GM19351 (cell line): ENCODE measurements at regions not wholly inside any gene's neighbourhood (a gene's known extent, or its start where the extent isn't known, plus 50 kb on each side); places are given as distances from the start of the nearest gene placed in this dataset.
A peak's percentile ranks its signal among the peaks of the same experiment; 100 is the strongest.
"Not testable (repeated sequence)": the region's sequence is repeated elsewhere in the genome, so short reads cannot be mapped to it uniquely, and the experiment has no call there.

ENCODE experiments used
- ATAC-seq: cut with Tn5 transposase; IDR thresholded peaks from one replicate; pipeline ENCODE4 v1.9.1; 2021; ENCODE audit warnings: mild to moderate bottlenecking, moderate library complexity; ENCODE audit not compliant: unreplicated experiment

DNA sequence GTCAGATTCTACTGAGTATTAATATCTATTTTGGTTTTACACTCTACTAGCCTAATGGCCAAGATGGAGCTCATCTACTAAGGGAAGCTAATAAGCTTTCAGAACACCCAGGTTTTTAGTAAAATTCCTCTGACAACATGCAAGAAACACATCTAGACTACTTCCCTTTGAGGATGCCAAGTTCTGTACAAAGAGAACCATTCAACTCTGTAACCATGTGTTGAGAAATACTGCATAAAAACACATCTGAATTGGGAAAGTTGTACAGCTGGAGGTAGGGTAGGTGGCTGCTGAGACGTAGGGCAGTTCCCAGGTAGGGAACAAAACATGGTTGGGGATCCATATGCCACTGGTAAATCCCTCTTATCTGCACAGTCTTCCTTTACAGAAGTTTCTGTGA is 66.2 kb downstream of the SC5D start:
- no peak for ATAC-seq

DNA sequence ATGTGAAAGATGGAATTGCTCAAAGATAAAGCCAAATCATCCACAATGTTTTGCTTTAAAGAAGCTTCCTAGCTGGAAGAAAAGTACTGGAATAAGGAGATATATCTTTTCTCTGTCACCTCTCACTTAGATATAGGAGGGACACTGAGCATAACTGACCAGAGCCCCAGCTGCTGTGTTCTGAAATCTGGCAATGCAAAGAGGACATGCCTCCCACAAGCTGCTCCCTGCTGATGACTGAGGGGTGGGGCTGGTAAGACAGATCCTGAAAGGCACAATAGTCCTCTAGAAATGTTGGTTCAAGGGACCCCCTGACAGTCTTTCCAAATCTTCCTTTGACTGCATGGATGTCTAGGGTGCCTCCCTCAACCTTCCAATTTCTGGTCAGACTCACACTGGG is 67.0 kb downstream of the SC5D start:
- ATAC-seq = no peak

DNA sequence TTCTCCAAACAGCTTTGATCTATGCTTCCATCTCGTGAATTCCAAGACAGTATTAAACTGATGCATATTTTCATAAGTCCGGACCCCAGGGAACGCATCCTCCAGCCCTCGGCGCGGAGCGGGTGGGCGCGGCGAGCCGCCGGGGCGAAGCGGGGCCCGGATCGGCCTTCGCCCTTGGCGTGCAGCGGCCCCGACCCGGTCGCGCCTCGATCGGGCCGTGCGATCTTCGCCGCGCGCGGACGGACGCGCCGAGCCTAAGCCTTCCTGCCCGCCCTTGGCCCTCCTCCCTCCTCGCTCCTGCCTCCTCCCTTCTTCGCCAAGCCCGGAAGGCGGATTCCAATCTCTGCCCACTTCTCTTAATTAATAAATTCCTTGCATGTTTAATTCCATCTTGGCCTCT is 70.4 kb downstream of the SC5D start:
- ATAC-seq = not testable (repeated sequence)

DNA sequence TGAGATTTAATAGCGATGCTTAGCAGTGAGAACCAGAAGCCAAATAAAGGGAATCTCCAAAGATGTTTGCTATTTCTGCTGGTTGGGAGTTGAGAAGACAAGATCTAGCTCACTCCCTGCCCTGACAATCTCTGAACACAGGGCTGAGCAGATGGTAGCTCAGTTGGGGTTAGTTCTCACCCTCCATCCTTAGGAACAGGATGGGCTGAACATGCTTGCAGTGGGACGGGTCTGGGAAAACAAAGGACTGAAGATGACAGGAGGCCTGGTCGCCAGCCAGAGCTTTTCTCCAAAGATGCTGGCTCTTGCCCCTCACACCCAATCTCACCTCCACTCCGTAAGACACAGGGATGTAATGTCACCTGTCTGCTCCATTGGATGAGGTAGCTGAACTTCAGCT is 72.7 kb downstream of the SC5D start:
- ATAC-seq = no peak

DNA sequence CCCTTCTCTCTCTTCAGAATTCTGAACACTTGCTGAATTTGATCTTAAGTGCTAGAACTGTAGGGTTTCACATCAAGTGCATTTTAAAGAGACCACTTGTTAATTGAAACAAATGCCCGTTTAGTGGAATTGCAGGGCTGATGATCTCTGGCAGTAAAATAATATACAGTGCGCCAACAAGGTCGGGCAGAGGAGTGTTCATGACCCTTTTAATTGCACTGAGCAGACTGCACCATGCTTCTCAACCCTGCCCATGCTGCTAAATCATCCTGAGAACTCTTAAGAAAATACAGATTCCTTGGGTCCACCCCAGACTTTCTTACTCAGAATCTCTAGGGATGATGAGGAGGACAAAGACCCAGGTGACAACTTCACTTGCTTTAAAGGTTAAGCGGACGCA is 73.5 kb downstream of the SC5D start:
- no peak for ATAC-seq

DNA sequence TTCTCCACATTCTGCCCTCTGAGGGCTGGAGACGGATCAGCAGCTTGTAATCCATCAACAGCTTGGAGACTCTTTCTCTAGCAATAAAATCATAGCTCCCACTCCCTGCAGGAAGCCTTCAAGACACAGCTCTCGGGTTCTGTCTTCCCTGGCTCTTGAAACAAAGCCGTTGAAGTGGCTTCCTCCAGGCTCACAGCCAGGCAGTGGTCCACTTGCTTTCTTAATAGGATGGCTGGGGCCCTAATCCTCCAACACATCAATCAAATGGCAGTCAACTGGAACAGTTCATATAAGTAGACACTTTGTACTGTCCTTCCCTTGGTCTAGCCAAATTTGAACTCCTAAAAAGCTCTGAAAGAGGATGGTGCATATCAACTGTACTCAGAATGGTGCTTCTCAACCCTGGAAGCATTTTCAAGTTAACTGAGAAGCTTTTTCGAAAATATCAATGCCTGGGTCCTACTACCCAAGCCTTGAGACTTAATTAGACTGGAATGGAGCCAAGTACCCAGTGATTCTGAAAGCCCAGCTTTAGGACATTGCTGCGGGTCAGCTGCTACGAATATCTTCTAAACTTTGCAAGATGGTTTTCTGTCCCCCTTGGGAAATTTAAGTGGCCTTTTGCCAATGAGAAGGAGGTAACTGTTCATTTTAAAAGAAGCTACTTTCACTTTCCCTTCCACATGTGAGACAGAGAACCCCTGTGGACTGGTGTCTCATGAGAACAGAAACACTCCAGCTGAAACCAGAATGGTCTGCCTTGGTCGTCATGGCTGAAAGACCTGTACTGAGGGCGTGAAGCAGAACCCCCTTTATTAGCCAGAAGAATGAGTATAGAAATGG is 74.7 kb downstream of the SC5D start:
- ATAC-seq = peak; percentile 95

DNA sequence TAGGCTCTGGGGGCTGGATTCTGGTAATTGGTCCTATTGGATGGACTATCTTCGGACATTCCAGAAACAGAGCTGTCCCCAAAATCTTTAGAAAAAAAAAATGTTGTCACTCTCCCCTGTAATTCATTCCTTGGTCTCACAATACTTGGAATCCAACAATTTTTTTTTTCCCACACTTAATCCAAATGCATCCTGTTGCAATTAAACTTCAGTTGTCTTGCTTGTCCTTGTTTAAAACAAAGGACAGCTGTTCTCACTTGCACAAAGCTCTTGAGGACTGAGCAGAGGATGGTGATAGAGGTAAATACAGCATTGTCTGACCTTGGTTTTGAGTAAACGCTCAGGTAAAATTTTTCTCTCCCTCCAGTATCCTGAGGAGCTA is 75.3 kb downstream of the SC5D start:
- ATAC-seq = no peak

DNA sequence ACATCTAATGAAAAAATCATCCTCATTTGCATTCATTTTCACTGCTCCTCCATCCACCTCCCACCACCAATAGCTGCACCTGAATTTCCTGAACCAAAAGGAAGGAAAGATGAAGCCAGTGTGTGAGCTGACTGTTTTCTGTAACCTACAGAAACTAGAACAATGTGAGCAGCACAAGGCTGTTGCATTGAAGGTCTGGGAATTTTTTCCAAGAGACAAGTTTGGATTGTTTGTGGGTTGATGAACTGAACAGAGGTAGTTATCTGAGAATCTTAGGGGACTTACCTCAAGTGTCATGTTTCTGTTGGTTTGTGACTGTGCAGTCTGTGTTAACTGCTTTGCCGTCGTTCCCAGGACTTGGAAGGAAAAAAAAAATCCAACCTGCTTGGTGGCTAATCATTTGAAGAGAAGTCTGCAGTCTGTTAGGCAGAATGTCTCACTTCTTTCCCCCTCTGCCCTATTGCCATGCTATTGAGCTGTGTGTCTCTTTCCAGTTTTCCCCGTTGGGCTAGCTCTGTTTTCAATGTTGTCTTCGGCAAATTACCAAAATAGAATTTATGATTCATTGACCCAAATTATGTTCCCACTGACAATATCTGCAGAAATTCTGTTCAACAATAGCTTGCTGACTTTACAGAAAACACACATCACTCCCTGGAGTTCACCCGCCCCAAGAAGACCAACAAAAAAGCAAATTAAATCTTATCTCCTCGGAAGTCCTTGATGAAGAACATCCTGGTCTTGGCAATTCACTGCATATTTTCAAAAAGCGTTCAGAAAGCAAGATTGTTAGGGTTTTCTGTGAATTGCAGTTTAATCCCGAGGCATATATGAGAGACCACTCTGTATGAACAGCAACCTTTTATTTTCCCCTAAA is 76.0 kb downstream of the SC5D start:
- no peak for ATAC-seq

DNA sequence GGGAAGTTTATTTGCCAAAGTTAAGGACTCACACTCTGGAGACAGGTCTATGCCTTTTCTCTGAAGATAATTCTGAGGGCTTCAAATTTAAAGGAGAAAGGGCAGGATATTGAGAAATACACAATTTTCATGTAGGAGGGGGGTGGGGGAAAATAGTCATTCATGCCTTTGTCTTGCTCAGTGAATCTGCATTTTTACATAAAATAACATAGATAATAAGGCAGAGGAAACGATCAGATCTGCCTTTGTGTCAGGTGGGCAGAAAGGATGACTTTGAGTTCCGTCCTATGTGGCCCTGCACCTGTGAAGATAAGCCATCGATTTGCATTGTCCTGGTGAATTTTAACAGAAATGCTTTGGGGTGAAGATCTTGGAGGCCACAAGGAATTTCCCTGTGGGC is 76.8 kb downstream of the SC5D start:
- ATAC-seq = no peak

DNA sequence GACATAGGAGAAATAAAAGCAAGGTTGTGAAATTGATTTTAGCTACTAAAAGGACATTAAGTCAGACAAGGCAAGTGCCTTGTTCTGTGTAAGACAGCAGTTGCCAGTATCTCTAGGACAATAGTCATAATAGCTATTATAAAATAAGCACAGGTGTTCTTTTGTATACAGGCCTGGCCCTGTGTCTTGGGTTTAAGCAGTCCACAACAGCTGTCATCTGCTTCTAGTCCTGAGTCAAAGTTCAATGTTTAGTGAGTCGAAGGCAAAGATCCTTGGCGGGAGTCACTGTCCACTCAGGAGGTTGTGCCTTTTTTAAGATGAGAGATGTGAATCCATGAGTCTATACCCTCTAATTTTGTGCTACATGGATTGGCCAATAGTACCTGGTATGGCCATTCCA is 79.5 kb downstream of the SC5D start:
- no peak for ATAC-seq

DNA sequence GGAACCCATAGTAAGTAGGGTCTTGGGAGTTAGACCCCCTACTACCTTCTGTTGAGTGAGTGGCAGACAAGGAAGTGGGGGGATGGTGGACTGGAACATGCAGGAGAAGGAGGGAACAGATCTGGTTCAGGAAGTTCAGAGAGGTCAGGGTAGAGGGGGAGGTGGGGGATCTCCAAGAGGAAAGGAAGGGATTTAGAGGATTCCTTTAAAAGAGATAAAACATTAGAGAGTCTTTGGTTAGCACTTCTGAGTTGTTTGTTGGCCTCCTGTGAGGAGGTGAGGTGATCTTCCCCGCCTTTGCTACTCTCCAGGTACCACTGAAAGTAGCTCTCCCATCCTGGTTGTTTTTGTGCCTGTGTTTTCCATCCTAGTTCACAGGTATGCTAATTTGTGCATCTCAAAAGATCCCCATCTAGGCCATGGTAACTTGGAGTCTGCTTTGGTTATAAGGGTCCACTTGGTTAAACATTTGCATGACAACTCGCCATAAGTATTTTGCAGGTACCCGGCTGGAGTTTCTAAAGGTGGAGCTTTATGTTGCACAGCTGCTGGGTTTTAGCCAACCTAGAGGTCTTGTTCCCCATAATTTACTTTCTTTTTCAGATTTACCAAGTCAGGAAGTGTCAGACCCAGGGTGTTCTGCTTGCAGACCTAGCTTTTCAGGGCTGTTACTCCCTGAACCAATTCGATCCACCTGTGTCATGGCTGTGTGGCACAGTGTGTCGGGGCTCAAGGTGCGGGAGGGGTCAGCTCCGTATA is 79.3 kb upstream of the SORL1 start:
- ATAC-seq = peak; percentile 94

DNA sequence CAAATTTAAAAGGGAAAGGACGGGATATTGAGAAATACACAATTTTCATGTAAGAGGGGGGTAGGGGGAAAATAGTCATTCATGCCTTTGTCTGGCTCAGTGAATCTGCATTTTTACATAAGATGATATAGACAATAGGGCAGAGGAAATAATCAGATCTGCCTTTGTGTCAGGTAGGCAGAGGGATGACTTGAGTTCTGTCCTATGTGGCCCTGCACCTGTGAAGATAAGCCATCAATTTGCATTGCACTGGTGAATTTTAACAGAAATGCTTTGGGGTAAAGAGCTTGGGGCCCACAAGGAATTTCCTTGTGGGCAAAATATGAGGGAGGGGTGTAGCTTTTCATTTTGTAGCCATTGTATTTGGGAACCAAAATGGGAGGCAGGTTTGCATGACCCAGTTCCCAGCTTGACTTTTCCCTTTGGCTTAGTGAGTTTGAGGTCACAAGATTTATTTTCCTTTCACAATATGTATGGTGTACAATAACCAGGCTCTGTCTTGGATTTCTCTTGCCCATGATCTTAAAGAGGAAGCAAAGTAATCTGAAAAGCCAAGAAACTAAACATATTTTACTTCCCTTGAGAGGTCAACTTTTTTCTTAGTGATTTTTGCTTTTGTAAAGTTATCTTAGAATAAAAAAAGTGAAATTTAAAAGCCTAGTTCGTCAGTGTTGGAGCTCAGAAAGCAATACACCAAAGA is 77.7 kb upstream of the SORL1 start:
- ATAC-seq = no peak

DNA sequence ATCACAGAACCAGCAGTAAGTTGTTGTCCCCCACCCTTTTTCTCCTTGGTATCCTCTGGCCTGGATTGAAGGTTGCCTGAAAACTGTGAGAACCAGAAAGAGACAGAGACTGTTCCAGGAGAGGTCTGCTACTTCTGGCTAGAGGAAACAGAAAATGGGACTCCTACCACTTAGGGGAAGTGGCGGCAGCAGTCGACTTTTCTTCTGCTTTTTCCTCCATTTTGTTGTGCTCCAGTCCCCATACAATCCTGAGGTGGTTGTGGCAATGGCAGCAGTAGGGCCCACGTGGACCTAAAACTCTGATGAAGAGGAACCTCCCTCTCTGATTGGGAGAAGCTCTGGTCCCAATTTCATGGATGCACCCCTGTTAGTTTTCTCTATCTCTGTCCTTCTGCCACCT is 76.0 kb upstream of the SORL1 start:
- no peak for ATAC-seq

DNA sequence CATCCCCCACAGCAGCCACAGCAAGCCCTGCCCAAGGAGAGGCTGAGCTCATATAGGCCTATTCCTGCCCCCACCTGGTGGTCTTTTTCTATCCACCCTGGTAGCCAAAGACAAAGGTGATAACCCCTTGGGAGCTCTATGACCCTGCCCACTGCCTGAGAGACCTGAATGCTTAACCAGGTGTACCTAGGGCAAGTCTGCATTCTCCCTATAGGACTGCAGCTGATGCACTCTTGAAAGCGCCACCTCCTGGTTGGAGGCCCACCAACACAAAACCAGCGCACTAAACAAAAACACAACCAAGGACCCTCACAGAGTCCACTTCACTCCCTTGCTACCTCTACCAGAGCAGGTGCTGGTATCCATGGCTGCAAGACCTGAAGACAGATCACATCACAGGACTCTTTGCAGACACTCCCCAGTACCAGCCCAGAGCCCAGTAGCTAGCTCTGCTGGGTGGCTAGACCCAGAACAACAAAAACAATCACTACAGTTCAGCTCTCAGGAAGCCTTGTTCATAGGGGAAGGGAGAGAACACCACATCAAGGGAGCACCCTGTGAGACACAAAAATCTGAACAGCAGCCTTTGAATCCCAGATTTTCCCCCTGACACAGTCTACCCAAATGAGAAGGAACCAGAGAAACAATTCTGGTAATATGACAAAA is 72.8 kb upstream of the SORL1 start:
- ATAC-seq = not testable (repeated sequence)

DNA sequence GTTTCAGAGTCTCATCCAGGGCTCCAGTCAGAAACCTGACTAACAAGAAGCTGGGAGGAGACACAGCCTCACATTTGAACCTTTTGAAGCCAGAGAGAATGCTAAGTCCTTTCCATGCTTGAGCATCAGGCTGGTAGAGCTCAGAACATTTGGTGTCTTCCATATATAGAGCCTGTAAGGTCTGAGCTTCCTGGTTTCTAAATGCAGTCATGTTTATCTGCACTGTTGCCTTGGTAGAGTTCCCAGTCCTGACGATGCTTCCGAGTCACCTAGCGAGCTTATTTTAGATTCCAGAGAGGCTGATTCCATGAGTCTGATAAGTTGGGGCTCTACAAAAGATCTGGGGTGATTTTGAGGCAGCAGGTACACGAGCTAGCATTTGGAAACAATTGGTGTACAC is 68.4 kb upstream of the SORL1 start:
- no peak for ATAC-seq

DNA sequence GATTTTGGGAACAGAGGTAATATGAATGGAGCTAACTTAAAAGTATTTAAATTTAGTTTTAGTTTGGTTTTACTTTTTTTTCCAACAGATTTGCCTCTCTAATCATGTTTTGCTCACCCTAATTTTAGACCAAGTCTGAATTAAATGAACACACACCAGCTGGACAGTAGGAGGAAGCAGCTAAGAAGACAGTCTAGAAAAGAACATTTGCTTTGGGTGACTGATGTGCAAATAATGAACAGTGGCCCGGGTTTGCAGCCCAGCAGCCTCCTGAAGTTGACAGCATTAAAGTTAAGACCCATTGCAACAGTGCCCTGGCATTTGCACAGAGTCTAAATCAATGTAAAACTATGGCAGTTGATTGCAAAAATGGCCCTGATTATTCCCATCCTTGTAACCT is 66.4 kb upstream of the SORL1 start:
- ATAC-seq = no peak
